Astrocyte (in vitro differentiated cells and primary cell): ENCODE measurements at regions not wholly inside any gene's neighbourhood (a gene's known extent, or its start where the extent isn't known, plus 50 kb on each side); places are given as distances from the start of the nearest gene placed in this dataset.

Experiments used
- CTCF ChIP-seq: IDR thresholded peaks from 2 replicates; pipeline ENCODE4 v1.5.1; 2011; ENCODE audit warnings: low read depth, mild to moderate bottlenecking, inconsistent platforms, low read length, moderate library complexity; ENCODE audit not compliant: insufficient read depth
- EZH2 ChIP-seq: IDR thresholded peaks from 2 replicates; pipeline ENCODE4 v1.6.1; 2012; ENCODE audit warnings: mild to moderate bottlenecking, low read length, inconsistent platforms; ENCODE audit not compliant: insufficient read depth

- no peak for TF ChIP-seq CTCF
- TF ChIP-seq EZH2 = no peak
Measured at GRCh38 chr18:7382328-7383001, 151.6 kb downstream of the LRRC30 start.
